Activated CD8-positive, alpha-beta T cell treated with anti-CD3 and anti-CD28 coated beads for 36 hours (primary cell): ENCODE measurements at regions not wholly inside any gene's neighbourhood (a gene's known extent, or its start where the extent isn't known, plus 50 kb on each side); places are given as distances from the start of the nearest gene placed in this dataset.
"Not testable (repeated sequence)": the region's sequence is repeated elsewhere in the genome, so short reads cannot be mapped to it uniquely, and the experiment has no call there.

Experiments
- ATAC-seq: fragments of 200-7000 bp; cut with Tn5 transposase; one replicate; pipeline ENCODE4 v1.10.0; 2021; ENCODE audit warnings: mild to moderate bottlenecking, moderate library complexity
- CTCF ChIA-PET: fragments of 350-600 bp; sonication (Branson Sonifier 250); formaldehyde crosslinking; loops from one replicate; lab custom pipeline; 2021; ENCODE audit warnings: antibody characterized with exemption; lab: Charles Lee
- POLR2A ChIA-PET: fragments of 350-600 bp; sonication (Branson Sonifier 250); formaldehyde crosslinking; loops from one replicate; lab custom pipeline; 2021; ENCODE audit warnings: antibody characterized with exemption; lab: Charles Lee
- DNase-seq: peaks from one replicate; pipeline ENCODE4 v3.0.0-alpha.2; 2020
- H3K27ac Mint-ChIP-seq: one replicate; pipeline ENCODE4 v1.8.0; 2021; ENCODE audit warnings: mild to moderate bottlenecking, mixed read lengths
- H3K27me3 Mint-ChIP-seq: one replicate; pipeline ENCODE4 v1.8.0; 2021; ENCODE audit warnings: mixed read lengths
- H3K36me3 Mint-ChIP-seq: one replicate; pipeline ENCODE4 v1.8.0; 2021; ENCODE audit warnings: low read depth, mixed read lengths
- H3K4me1 Mint-ChIP-seq: one replicate; pipeline ENCODE4 v1.8.0; 2021; ENCODE audit warnings: low read depth, mixed read lengths
- H3K4me3 Mint-ChIP-seq: one replicate; pipeline ENCODE4 v1.8.0; 2021; ENCODE audit warnings: mild to moderate bottlenecking, moderate library complexity, mixed read lengths
- H3K9me3 Mint-ChIP-seq: one replicate; pipeline ENCODE4 v1.8.0; 2021; ENCODE audit warnings: mixed read lengths
- CTCF ChIP-seq: fragments of 200-600 bp; IDR thresholded peaks from one replicate; pipeline ENCODE4 v1.8.0; 2022; ENCODE audit warnings: antibody characterized with exemption, mild to moderate bottlenecking
- intact Hi-C: fragments of 100-400 bp; cut with micrococcal nuclease; formaldehyde crosslinking; loops from one replicate; pipeline ENCODE4 v1.10.0; 2022

DNA sequence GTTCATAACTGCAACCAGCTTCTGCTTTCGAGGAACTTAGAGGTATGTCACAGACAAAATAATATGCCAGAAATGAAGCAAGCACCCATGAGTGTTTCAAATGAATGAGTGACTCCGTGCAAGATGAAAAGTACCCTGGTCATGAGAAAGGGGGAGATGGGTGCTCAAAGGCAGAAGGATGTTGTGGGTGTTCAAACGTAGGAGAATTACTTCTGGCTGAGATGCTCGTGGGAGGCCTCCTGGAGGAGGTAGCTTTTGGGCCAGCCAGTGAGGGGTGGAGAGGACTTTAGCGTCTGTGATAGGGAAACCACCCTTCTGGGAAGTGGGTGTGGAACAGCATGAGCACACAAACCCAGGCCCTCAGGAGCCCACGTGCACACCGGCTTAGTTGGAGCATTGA lies 113.8 kb downstream of the SYF2 start:
- ATAC-seq (peak; percentile 73), DNase-seq (peak; percentile 56)
- Mint-ChIP-seq H3K4me1 (peaks cover 42% of the 10 kb centered on the region), H3K36me3 (no peaks in the 10 kb centered on the region), H3K27me3 (peaks cover 1% of the 10 kb centered on the region), H3K9me3 (peaks cover 6% of the 10 kb centered on the region), H3K4me3 (no peak overlapping the region), H3K27ac (peak overlapping the region; percentile 82)
- POLR2A ChIA-PET, result interaction anchor here (1.0 kb wide), 2 partner anchors 82 to 188 kb away, joined by 3 to 4 read pairs; partner anchors contain the start of gene RUNX3
- intact Hi-C loops, result no loop called here
- CTCF ChIA-PET, result interaction anchor here (1.0 to 3.4 kb wide), 8 partner anchors 11 to 270 kb away, joined by 3 to 15 read pairs (median 8); no protein-coding TSS in a partner anchor
- no peak for TF ChIP-seq CTCF

- ChIA-PET CTCF (interaction anchor here (1.3 to 3.4 kb wide), 12 partner anchors 8 to 268 kb away, joined by 3 to 15 read pairs (median 7); no protein-coding TSS in a partner anchor), POLR2A (interaction anchor here (1.0 kb wide), 1 partner anchor 187 kb away, joined by 3 read pairs; the partner anchor contains the start of gene RUNX3)
- Mint-ChIP-seq H3K36me3 (no peaks in the 10 kb centered on the region), H3K27me3 (peaks cover 1% of the 10 kb centered on the region), H3K27ac (no peak overlapping the region), H3K4me1 (peaks cover 40% of the 10 kb centered on the region), H3K9me3 (peaks cover 6% of the 10 kb centered on the region), H3K4me3 (no peak overlapping the region)
- intact Hi-C loops, result no loop called here
- TF ChIP-seq CTCF, result peak; percentile 49
- ATAC-seq, result no peak
- DNase-seq, result peak; percentile 60
Observed at GRCh38 chr1:25117233-25117823, 115.0 kb downstream of the SYF2 start.

DNA sequence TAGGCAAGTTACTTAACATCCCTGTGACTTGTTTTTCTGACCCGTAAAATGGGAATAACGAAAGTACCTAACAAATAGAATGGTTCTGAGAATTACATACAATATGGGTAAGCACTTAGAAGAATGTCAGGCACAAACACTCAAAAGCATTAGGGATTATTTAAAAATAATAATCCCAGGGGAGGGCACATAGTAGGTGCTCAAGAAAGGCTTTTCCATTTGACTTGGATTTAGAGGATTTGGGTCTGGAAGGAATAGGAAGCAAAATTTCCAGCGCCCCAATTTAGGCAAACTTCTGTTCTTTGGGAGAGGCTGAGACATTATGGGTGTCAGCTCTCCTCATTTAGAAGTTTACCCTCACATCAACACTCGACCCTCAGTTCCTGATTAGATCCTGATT lies 115.5 kb downstream of the SYF2 start:
- ATAC-seq (no peak), DNase-seq (no peak)
- H3K36me3 Mint-ChIP-seq, result no peaks in the 10 kb centered on the region
- no peak for TF ChIP-seq CTCF
- H3K27me3 Mint-ChIP-seq, result peaks cover 1% of the 10 kb centered on the region
- intact Hi-C loops, result no loop called here
- ChIA-PET CTCF (interaction anchor here (1.3 to 3.4 kb wide), 11 partner anchors 9 to 268 kb away, joined by 3 to 15 read pairs (median 8); no protein-coding TSS in a partner anchor), POLR2A (no interaction called here)
- H3K27ac Mint-ChIP-seq, result no peak overlapping the region
- H3K4me1 Mint-ChIP-seq, result peaks cover 40% of the 10 kb centered on the region
- no peak overlapping the region for H3K4me3 Mint-ChIP-seq
- H3K9me3 Mint-ChIP-seq, result peaks cover 6% of the 10 kb centered on the region

GRCh38 chr1:25116117-25116516 lies 116.2 kb downstream of the SYF2 start:
- POLR2A ChIA-PET, H3K27ac Mint-ChIP-seq, H3K36me3 Mint-ChIP-seq, H3K9me3 Mint-ChIP-seq, ATAC-seq, H3K4me3 Mint-ChIP-seq, DNase-seq, H3K27me3 Mint-ChIP-seq, intact Hi-C loops: not testable (repeated sequence)
- peaks cover 40% of the 10 kb centered on the region for H3K4me1 Mint-ChIP-seq
- CTCF ChIA-PET, result interaction anchor here (1.3 to 2.5 kb wide), 4 partner anchors 14 to 87 kb away, joined by 3 to 9 read pairs (median 5); no protein-coding TSS in a partner anchor

DNA sequence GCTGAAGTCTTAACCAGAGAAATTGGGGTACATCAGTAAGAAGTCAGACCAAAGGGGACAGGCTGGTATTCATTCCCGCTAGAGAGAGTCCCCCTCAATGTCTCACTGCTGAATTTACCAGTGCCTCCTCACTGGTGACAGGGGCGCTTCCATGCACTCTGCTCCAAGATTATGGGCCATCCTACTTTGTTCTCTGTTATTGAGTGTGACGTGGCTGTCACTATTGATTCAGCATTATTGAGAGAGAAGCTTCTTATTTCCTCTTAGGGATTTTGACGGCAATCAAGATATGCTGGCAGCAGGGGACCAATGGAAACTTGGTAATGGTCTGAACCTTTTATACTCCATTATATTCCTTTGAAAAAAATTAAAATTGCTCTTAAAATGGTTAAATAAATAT lies 118.6 kb downstream of the SYF2 start:
- POLR2A ChIA-PET, result no interaction called here
- Mint-ChIP-seq H3K9me3 (peaks cover 16% of the 10 kb centered on the region), H3K4me1 (peaks cover 30% of the 10 kb centered on the region), H3K27ac (no peak overlapping the region), H3K36me3 (peaks cover 9% of the 10 kb centered on the region), H3K27me3 (peaks cover 1% of the 10 kb centered on the region), H3K4me3 (no peak overlapping the region)
- ATAC-seq, result no peak
- CTCF ChIA-PET, result no interaction called here
- intact Hi-C loops, result no loop called here
- no peak for DNase-seq
- no peak for TF ChIP-seq CTCF
